ENCODE measurements at regions not wholly inside any gene's neighbourhood (a gene's known extent, or its start where the extent isn't known, plus 50 kb on each side); places are given as distances from the start of the nearest gene placed in this dataset.

- no peak for TF ChIP-seq CTCF (IDR thresholded peaks at IDR 0.05; ENCODE audit: low read depth, low read length)
- no peak for DNase-seq (ENCODE audit: low read depth, low spot score)
- H3K27ac ChIP-seq (ENCODE audit: low read depth, low read length), result no peak overlapping the region
- ChIA-PET POLR2A (interaction anchor here (0.6 kb wide), 1 partner anchor 562 kb away, joined by 3 read pairs; no protein-coding TSS in a partner anchor), CTCF (no interaction called here)
- H3K9me3 ChIP-seq (ENCODE audit: control insufficient read depth, insufficient read depth, low read length), result no peaks in the 10 kb centered on the region
- no peak overlapping the region for H3K4me3 ChIP-seq (ENCODE audit: low read depth, low read length)
- H3K27me3 ChIP-seq (ENCODE audit: control insufficient read depth, insufficient read depth, low read length), result no peaks in the 10 kb centered on the region
Observed at GRCh38 chr5:173518856-173519255, 97.6 kb downstream of the BOD1 start.

GRCh38 chr5:173517648-173518047 is 98.8 kb downstream of the BOD1 start:
- H3K27me3 ChIP-seq (ENCODE audit: control insufficient read depth, insufficient read depth, low read length), result no peaks in the 10 kb centered on the region
- CTCF ChIA-PET, result no interaction called here
- POLR2A ChIA-PET, result no interaction called here
- no peak overlapping the region for H3K4me3 ChIP-seq (ENCODE audit: low read depth, low read length)
- no peak for DNase-seq (ENCODE audit: low read depth, low spot score)
- TF ChIP-seq CTCF (IDR thresholded peaks at IDR 0.05; ENCODE audit: low read depth, low read length), result no peak
- no peaks in the 10 kb centered on the region for H3K9me3 ChIP-seq (ENCODE audit: control insufficient read depth, insufficient read depth, low read length)
- no peak overlapping the region for H3K27ac ChIP-seq (ENCODE audit: low read depth, low read length)

- POLR2A ChIA-PET, result interaction anchor here (0.6 to 1.3 kb wide), 3 partner anchors 43 to 1111 kb away, joined by 3 read pairs; no protein-coding TSS in a partner anchor
- CTCF ChIA-PET, result interaction anchor here (0.7 kb wide), 1 partner anchor 221 kb away, joined by 3 read pairs; no protein-coding TSS in a partner anchor
Observed at GRCh38 chr5:173515526-173515925, 100.9 kb downstream of the BOD1 start.

GRCh38 chr5:173514661-173515060 is 101.8 kb downstream of the BOD1 start:
- Histone ChIP-seq H3K27me3 (ENCODE audit: control insufficient read depth, insufficient read depth, low read length) (no peaks in the 10 kb centered on the region), H3K4me3 (ENCODE audit: low read depth, low read length) (no peak overlapping the region), H3K9me3 (ENCODE audit: control insufficient read depth, insufficient read depth, low read length) (no peaks in the 10 kb centered on the region), H3K27ac (ENCODE audit: low read depth, low read length) (no peak overlapping the region)
- no peak for DNase-seq (ENCODE audit: low read depth, low spot score)
- POLR2A ChIA-PET, result no interaction called here
- TF ChIP-seq CTCF (IDR thresholded peaks at IDR 0.05; ENCODE audit: low read depth, low read length), result no peak
- CTCF ChIA-PET, result no interaction called here

More at GRCh38 chr5:173515526-173515925, 100.9 kb downstream of the BOD1 start:
- H3K4me3 ChIP-seq (ENCODE audit: low read depth, low read length), result no peak overlapping the region
- H3K9me3 ChIP-seq (ENCODE audit: control insufficient read depth, insufficient read depth, low read length), result no peaks in the 10 kb centered on the region
- H3K27me3 ChIP-seq (ENCODE audit: control insufficient read depth, insufficient read depth, low read length), result no peaks in the 10 kb centered on the region
- no peak for TF ChIP-seq CTCF (IDR thresholded peaks at IDR 0.05; ENCODE audit: low read depth, low read length)
- DNase-seq (ENCODE audit: low read depth, low spot score), result peak; percentile 50
- no peak overlapping the region for H3K27ac ChIP-seq (ENCODE audit: low read depth, low read length)

GRCh38 chr5:173513521-173513991 is 102.9 kb downstream of the BOD1 start:
- ChIA-PET CTCF (interaction anchor here (0.6 to 1.1 kb wide), 2 partner anchors 39 to 348 kb away, joined by 3 to 4 read pairs; no protein-coding TSS in a partner anchor), POLR2A (interaction anchor here (0.8 kb wide), 1 partner anchor 38 kb away, joined by 3 read pairs; no protein-coding TSS in a partner anchor)
- H3K27me3 ChIP-seq (ENCODE audit: control insufficient read depth, insufficient read depth, low read length), result no peaks in the 10 kb centered on the region
- no peaks in the 10 kb centered on the region for H3K9me3 ChIP-seq (ENCODE audit: control insufficient read depth, insufficient read depth, low read length)
- H3K4me3 ChIP-seq (ENCODE audit: low read depth, low read length), result no peak overlapping the region
- no peak overlapping the region for H3K27ac ChIP-seq (ENCODE audit: low read depth, low read length)
- DNase-seq (ENCODE audit: low read depth, low spot score), result no peak
- TF ChIP-seq CTCF (IDR thresholded peaks at IDR 0.05; ENCODE audit: low read depth, low read length), result peak; percentile 29; the same call in 1 of the 2 replicates
